ENCODE measurements at regions not wholly inside any gene's neighbourhood (a gene's known extent, or its start where the extent isn't known, plus 50 kb on each side); places are given as distances from the start of the nearest gene placed in this dataset.
"Not testable (repeated sequence)": the region's sequence is repeated elsewhere in the genome, so short reads cannot be mapped to it uniquely, and the experiment has no call there.

DNA sequence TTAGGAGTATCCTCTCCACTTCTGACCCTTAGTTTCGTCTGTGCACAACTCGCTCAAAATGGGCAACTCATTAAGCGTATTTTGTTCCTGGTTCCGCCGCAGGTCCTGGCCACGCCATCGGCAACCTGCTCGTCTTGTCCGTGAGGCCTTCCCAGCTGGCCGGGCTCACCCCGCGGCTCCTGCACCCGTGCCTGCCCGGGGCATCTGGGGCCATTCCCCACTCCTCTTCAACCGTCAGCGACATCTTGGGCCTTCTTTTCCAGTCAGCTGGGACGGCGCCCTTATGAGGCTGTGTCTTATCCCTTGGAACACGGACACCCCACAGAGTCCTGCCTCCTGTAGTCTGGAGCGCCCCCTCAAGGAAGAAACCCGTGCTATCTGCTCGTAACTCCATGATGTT is 271.9 kb upstream of the NRSN1 start:
- H3K27ac Mint-ChIP-seq; H3K36me3 Mint-ChIP-seq (ENCODE audit: low read depth); H3K27me3 Mint-ChIP-seq; H3K9me3 Mint-ChIP-seq (ENCODE audit: low read depth); POLR2A ChIA-PET; H3K4me3 Mint-ChIP-seq; ATAC-seq; intact Hi-C loops (cut with DNase I, micrococcal nuclease); DNase-seq; H3K4me1 Mint-ChIP-seq; CTCF ChIA-PET: not testable (repeated sequence)

DNA sequence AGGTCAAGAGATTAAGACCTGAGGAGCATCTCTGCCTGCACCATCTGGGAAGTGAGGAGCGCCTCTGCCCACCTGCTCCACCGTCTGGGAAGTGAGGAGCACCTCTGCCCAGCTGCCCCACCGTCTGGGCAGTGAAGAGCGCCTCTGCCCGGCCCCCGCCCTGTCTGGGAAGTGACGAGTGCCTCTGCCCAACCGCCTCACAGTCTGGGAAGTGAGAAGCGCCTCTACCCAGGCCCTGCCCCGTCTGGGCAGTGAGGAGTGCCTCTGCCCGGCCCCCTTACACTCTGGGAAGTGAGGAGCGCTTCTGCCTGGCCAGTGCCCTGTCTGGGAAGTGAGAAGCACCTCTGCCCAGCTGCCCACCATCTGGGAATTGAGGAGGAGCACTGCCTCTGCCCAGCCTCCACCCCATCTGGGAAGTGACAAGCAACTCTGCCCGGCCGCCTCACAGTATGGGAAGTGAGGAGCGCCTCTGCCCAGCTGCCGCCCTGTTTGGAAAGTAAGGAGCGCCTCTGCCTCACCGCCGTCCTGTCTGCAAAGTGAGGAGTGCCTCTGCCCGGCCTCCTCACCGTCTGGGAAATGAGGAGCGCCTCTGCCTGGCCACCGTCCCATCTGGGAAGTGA is 270.4 kb upstream of the NRSN1 start:
- ChIA-PET POLR2A (no interaction called here), CTCF (no interaction called here)
- intact Hi-C loops (cut with DNase I, micrococcal nuclease) = no loop called here
- no peaks in the 10 kb centered on the region for H3K4me1 Mint-ChIP-seq
- no peak overlapping the region for H3K4me3 Mint-ChIP-seq
- no peaks in the 10 kb centered on the region for H3K36me3 Mint-ChIP-seq (ENCODE audit: low read depth)
- ATAC-seq (no peak), DNase-seq (no peak)
- H3K27me3 Mint-ChIP-seq = no peaks in the 10 kb centered on the region
- peaks cover 7% of the 10 kb centered on the region for H3K9me3 Mint-ChIP-seq (ENCODE audit: low read depth)
- no peak overlapping the region for H3K27ac Mint-ChIP-seq

DNA sequence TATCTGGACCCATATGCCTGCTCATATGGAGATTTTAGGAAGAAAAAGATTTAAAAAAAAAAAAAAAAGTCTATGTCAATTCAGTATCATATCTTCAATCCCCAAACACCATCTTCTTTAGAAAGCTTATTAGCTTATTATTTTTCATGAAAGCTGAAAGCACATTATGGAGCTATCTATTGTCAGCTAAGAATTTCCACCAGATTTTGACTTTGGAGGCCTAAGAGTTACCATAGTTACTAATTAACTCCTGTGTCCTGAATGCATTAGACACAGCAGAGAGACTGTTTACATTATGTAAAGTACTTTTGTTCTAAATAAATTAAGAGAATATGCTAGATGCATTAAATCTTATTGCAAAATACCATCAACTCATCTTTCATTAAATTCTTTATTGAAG is 255.5 kb upstream of the NRSN1 start:
- Mint-ChIP-seq H3K36me3 (ENCODE audit: low read depth) (no peaks in the 10 kb centered on the region), H3K9me3 (ENCODE audit: low read depth) (peaks cover 3% of the 10 kb centered on the region), H3K27me3 (no peaks in the 10 kb centered on the region), H3K4me3 (no peak overlapping the region), H3K4me1 (no peaks in the 10 kb centered on the region), H3K27ac (no peak overlapping the region)
- ChIA-PET POLR2A (no interaction called here), CTCF (interaction anchor here (0.9 kb wide), 1 partner anchor 9 kb away, joined by 3 read pairs; no protein-coding TSS in a partner anchor)
- ATAC-seq (no peak), DNase-seq (no peak)
- intact Hi-C loops (cut with DNase I, micrococcal nuclease) = no loop called here

DNA sequence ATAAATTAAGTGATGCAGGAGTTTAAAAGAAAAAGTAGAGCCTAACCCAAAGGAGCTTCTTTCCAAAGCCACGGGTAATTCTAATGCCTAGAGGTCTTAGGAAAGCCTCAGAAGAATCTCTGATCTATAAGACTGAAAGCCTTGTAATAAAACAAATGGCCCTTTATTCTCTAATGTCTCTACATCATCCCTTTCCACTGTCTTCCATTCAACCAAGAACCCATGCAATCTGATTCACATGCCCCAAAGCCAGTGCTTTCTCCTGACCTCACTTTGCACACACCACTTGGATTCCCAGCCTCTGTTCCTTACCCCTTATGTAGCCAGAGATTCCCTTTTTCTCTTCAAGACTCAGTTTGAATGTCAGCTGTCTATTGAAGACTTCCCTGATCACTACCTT is 252.9 kb upstream of the NRSN1 start:
- Mint-ChIP-seq H3K9me3 (ENCODE audit: low read depth) (no peaks in the 10 kb centered on the region), H3K4me1 (no peaks in the 10 kb centered on the region), H3K27me3 (no peaks in the 10 kb centered on the region), H3K36me3 (ENCODE audit: low read depth) (no peaks in the 10 kb centered on the region), H3K4me3 (no peak overlapping the region), H3K27ac (no peak overlapping the region)
- ChIA-PET CTCF (interaction anchor here (0.8 kb wide), 1 partner anchor 38 kb away, joined by 3 read pairs; no protein-coding TSS in a partner anchor), POLR2A (no interaction called here)
- ATAC-seq (no peak), DNase-seq (no peak)
- intact Hi-C loops (cut with DNase I, micrococcal nuclease) = no loop called here

DNA sequence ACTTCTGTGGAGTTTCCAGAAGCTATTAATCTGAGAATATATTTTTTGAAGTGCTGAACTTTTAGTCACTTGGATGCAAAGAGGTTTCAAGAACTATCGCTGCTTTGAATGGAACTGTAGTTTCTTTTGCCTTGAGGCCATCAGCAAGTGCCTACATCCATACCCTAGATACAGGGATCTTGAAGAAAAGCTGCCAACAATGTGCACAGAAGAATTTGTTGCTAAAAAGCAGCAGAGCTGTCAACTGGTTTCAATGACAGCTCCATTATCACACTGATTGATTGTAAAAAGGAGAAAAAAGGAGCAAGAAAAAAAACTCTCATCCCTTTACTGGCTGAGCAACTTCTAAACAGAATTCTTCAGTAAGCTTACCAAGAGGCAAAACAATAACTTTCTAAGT is 251.0 kb upstream of the NRSN1 start:
- intact Hi-C loops (cut with DNase I, micrococcal nuclease) = no loop called here
- POLR2A ChIA-PET = no interaction called here
- no peaks in the 10 kb centered on the region for H3K9me3 Mint-ChIP-seq (ENCODE audit: low read depth)
- no peaks in the 10 kb centered on the region for H3K36me3 Mint-ChIP-seq (ENCODE audit: low read depth)
- no peaks in the 10 kb centered on the region for H3K27me3 Mint-ChIP-seq
- no peak overlapping the region for H3K4me3 Mint-ChIP-seq
- DNase-seq (no peak), ATAC-seq (no peak)
- no peaks in the 10 kb centered on the region for H3K4me1 Mint-ChIP-seq
- CTCF ChIA-PET = interaction anchor here (0.6 kb wide), 1 partner anchor 48 kb away, joined by 3 read pairs; no protein-coding TSS in a partner anchor
- no peak overlapping the region for H3K27ac Mint-ChIP-seq

DNA sequence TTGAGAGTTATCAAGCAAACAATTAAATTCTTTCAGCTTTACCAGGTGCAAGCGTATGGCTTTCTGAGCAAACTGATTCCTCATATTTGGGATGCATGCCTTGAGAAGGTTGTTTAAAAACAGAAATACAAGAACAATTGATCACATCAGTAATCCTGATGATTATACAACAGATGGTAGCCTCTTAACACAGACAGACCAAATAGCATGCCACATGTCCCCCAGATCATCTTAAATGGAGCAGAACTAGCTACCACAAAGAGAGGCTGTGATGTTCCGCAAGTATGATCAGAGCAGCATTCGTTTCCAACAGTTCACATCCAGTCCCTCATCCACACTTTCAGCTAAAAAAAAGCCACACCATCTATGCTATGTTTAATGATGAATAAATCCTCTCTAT is 246.2 kb upstream of the NRSN1 start:
- ATAC-seq (no peak), DNase-seq (no peak)
- Mint-ChIP-seq H3K27ac (no peak overlapping the region), H3K36me3 (ENCODE audit: low read depth) (no peaks in the 10 kb centered on the region), H3K4me3 (no peak overlapping the region), H3K27me3 (no peaks in the 10 kb centered on the region), H3K4me1 (no peaks in the 10 kb centered on the region), H3K9me3 (ENCODE audit: low read depth) (no peaks in the 10 kb centered on the region)
- ChIA-PET POLR2A (no interaction called here), CTCF (no interaction called here)
- intact Hi-C loops (cut with DNase I, micrococcal nuclease) = no loop called here

DNA sequence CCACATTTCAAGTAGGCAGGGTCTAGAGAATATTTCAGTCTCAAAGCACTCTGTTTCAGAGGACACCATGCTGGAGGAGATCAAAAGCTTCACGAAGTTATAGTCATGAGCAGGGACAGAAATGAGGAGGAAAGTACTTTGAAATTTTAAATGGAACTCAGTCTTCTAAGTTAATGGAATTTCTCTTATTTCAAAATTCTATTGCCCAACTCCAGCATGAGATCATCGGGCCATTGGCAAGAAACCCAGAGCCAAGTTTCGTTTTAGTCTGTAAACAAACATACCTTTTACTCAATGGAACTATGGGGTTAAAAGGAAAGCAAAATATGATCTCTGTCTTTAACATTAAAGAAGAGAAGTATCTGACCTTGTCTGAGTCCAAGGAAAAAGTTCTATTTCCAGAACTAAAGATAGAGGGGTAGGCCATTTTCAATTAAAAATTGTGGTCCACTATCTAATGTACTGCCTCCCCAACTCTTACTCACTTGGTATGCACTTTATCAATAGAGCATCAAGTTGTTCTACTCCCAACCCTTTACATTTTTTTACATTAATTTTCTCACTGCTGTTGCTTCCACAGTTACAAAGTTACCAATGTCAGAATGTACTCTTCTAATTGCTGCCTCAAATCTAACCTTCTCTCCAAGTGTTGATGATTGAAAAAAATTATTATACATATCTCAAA is 235.3 kb upstream of the NRSN1 start:
- POLR2A ChIA-PET = no interaction called here
- H3K4me3 Mint-ChIP-seq = no peak overlapping the region
- no peaks in the 10 kb centered on the region for H3K4me1 Mint-ChIP-seq
- H3K36me3 Mint-ChIP-seq (ENCODE audit: low read depth) = no peaks in the 10 kb centered on the region
- DNase-seq (no peak), ATAC-seq (no peak)
- intact Hi-C loops (cut with DNase I, micrococcal nuclease) = no loop called here
- no peak overlapping the region for H3K27ac Mint-ChIP-seq
- CTCF ChIA-PET = no interaction called here
- H3K9me3 Mint-ChIP-seq (ENCODE audit: low read depth) = no peaks in the 10 kb centered on the region
- H3K27me3 Mint-ChIP-seq = no peaks in the 10 kb centered on the region

DNA sequence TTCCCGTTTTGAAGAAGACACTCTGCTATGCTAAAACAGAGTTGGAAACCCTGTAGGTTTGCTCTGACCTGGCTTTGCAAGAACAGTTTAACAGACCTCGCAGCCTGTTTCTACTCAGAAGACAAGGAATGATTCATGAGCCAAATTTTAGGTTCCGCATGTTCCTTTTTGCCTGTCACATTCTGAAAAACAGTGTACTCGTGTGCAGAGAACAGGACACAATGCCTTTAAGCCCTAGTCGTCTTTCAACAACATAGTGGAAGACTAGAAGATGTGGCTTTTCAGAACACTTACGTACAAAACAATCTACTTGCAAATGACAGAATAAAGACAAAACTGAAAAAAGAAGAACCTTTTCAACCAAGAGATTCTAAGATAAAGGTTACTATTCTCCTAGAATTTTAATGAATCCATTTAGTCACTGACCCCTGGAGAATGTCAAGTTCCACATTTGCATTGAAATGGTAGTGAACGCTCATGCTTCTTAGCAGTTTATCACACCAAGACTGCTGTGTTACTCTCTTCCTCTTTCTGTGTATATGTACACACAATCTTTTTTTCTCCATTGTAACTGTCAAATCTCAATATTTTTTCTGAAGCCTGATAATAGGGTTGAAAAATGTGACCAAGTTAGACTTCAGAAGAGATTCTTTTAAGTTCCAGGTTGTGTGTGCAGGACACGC is 220.7 kb upstream of the NRSN1 start:
- no peaks in the 10 kb centered on the region for H3K36me3 Mint-ChIP-seq (ENCODE audit: low read depth)
- ChIA-PET CTCF (no interaction called here), POLR2A (interaction anchor here (0.6 kb wide), 1 partner anchor 1968 kb away, joined by 3 read pairs; no protein-coding TSS in a partner anchor)
- H3K27ac Mint-ChIP-seq = no peak overlapping the region
- DNase-seq = no peak
- H3K4me1 Mint-ChIP-seq = no peaks in the 10 kb centered on the region
- intact Hi-C loops (cut with DNase I, micrococcal nuclease) = no loop called here
- peaks cover 2% of the 10 kb centered on the region for H3K27me3 Mint-ChIP-seq
- H3K4me3 Mint-ChIP-seq = no peak overlapping the region
- H3K9me3 Mint-ChIP-seq (ENCODE audit: low read depth) = no peaks in the 10 kb centered on the region
- ATAC-seq = no peak

DNA sequence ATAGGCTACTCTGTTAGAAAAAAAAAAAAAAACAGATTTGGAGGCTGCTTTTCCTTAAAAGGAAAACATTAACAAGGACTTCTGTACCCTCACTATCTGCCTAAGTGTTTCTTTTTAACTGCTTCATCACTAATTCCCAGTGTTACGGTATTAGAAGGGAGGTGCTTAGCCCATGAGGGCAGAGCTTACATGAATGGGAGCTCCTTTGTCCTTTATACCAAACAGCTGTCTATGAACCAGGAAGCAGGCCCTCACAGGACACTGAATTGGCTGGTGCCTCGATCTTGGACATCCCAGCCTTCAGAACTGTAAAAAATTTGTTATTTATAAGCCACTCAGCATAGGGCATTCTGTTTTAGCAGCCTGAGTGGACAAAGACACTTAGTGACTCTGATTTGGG is 215.6 kb upstream of the NRSN1 start:
- Mint-ChIP-seq H3K27me3 (peaks cover 2% of the 10 kb centered on the region), H3K4me1 (no peaks in the 10 kb centered on the region), H3K9me3 (ENCODE audit: low read depth) (no peaks in the 10 kb centered on the region), H3K36me3 (ENCODE audit: low read depth) (no peaks in the 10 kb centered on the region), H3K4me3 (no peak overlapping the region), H3K27ac (no peak overlapping the region)
- DNase-seq (no peak), ATAC-seq (no peak)
- CTCF ChIA-PET = interaction anchor here (1.4 kb wide), 1 partner anchor 11 kb away, joined by 8 read pairs; no protein-coding TSS in a partner anchor
- intact Hi-C loops (cut with DNase I, micrococcal nuclease) = no loop called here
- POLR2A ChIA-PET = no interaction called here

DNA sequence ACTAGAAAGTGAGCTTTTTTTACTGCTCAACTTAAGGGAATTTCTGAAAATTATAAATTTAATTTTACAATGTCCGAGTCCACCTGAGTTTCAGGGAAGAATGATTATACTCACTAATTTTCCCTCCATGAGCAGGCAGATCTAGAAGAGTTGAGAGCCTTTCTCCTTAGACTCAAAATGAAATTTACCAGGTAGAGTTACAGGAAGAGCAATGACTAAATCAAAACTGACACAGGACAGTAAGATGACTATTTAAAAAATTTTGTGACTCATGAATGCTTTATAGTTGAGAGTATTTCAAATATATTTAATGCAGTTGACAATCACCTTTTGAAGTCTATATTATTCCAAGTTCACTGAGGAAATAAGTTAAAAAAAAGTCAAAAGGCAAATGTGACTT is 198.1 kb upstream of the NRSN1 start:
- ChIA-PET POLR2A (no interaction called here), CTCF (interaction anchor here (0.7 kb wide), 1 partner anchor 13 kb away, joined by 3 read pairs; no protein-coding TSS in a partner anchor)
- Mint-ChIP-seq H3K27me3 (peaks cover 2% of the 10 kb centered on the region), H3K4me1 (no peaks in the 10 kb centered on the region), H3K27ac (no peak overlapping the region), H3K36me3 (ENCODE audit: low read depth) (no peaks in the 10 kb centered on the region), H3K4me3 (no peak overlapping the region), H3K9me3 (ENCODE audit: low read depth) (peaks cover 2% of the 10 kb centered on the region)
- intact Hi-C loops (cut with DNase I, micrococcal nuclease) = no loop called here
- peak; percentile 36 for ATAC-seq
- no peak for DNase-seq

DNA sequence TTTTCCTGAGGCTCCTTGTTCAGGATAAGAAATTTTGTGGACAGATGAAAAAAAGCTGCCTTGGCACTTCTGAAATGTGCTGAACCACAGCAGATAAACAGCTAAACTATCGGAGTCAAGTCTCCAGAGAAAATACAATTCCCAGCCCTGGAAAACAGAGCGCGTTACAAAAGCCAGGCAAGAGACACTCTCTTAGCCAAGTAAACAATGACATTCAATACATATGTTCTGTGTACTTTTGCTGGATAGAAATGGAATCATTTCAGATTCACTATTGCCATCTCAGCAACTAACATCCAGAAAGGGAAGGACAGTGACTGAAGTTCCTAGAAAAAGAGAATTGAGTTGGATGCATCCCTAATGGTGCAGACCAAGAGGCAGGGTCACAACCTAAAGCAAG is 196.8 kb upstream of the NRSN1 start:
- Mint-ChIP-seq H3K36me3 (ENCODE audit: low read depth) (no peaks in the 10 kb centered on the region), H3K27ac (no peak overlapping the region), H3K4me1 (no peaks in the 10 kb centered on the region), H3K9me3 (ENCODE audit: low read depth) (peaks cover 6% of the 10 kb centered on the region), H3K4me3 (no peak overlapping the region), H3K27me3 (peaks cover 2% of the 10 kb centered on the region)
- CTCF ChIA-PET = interaction anchor here (0.6 kb wide), 1 partner anchor 263 kb away, joined by 3 read pairs; no protein-coding TSS in a partner anchor
- DNase-seq (no peak), ATAC-seq (no peak)
- POLR2A ChIA-PET = no interaction called here
- intact Hi-C loops (cut with DNase I, micrococcal nuclease) = no loop called here

DNA sequence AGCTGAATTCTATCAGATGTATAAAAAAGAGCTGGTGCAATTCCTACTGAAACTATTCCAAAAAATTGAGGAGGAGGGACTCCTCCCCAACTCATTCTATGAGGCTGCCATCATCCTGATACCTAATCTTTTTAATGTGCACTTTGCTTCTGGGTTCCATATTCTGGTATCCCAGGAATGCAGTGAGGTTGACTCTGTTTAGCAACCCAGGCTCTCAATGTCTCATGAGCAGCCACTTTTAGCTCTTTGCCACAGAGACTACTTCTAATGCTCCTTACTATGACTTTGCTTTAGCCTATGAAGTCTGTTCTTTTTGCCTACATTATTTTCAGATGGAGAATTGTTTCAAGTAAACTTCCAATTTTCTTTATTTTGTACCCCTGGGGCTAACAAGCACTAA is 185.5 kb upstream of the NRSN1 start:
- DNase-seq = no peak
- Mint-ChIP-seq H3K4me1 (no peaks in the 10 kb centered on the region), H3K9me3 (ENCODE audit: low read depth) (no peaks in the 10 kb centered on the region), H3K27ac (no peak overlapping the region), H3K4me3 (no peak overlapping the region), H3K36me3 (ENCODE audit: low read depth) (no peaks in the 10 kb centered on the region), H3K27me3 (peaks cover 2% of the 10 kb centered on the region)
- ChIA-PET CTCF (interaction anchor here (0.6 kb wide), 1 partner anchor 13 kb away, joined by 3 read pairs; no protein-coding TSS in a partner anchor), POLR2A (no interaction called here)
- ATAC-seq = no peak
- intact Hi-C loops (cut with DNase I, micrococcal nuclease) = no loop called here

Measured in activated CD4-positive, alpha-beta T cell treated with anti-CD3 and anti-CD28 coated beads for 36 hours (primary cell).